ENCODE measurements at regions not wholly inside any gene's neighbourhood (a gene's known extent, or its start where the extent isn't known, plus 50 kb on each side); places are given as distances from the start of the nearest gene placed in this dataset.

- TF ChIP-seq CTCF (IDR thresholded peaks at IDR 0.05; ENCODE audit: insufficient read depth, low read length, poor library complexity, severe bottlenecking) (no peak), EZH2phosphoT487 (conservative IDR thresholded peaks at IDR 0.05; ENCODE audit: low read length) (no peak)
Measured at GRCh38 chr6:100274147-100274546, 190.6 kb downstream of the SIM1 start.
